ENCODE measurements at regions not wholly inside any gene's neighbourhood (a gene's known extent, or its start where the extent isn't known, plus 50 kb on each side); places are given as distances from the start of the nearest gene placed in this dataset.
A peak's percentile ranks its signal among the peaks of the same experiment; 100 is the strongest.
"Not testable (repeated sequence)": the region's sequence is repeated elsewhere in the genome, so short reads cannot be mapped to it uniquely, and the experiment has no call there.

DNA sequence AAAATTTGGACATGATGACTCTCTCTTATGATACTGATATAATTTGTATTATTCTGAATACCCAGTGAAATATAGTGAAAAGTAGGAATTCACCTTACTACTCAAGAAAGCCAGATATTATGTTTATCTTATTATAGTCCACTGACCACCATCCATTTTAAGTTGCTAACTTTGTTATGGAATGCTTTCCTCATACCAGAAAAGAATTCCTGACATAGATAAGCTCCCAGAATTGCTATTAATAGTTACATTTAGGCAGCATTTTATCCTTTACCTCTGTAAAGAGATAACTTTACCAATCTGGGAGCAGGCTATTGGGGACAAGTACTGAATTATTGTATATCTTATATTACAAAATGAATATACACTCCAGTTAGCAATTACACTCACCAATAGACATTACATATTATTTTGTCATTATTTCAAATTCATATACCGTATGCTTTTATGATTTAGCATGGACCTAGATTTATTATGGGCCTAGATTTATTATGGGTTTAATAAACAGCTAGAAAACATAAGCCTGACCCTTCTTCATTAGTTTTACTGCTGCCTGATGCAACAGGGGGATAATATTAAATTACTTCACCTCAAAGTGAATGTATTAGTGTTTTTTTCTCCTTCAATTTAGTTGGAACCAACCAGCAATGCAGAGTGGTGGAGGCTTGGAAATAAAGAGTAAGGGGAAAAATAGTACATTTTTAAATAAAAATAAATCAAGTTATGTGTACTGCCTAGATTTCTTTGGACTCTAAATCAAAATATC is 1886.1 kb downstream of the PCDH9 start:
- DNase-seq, result no peak

DNA sequence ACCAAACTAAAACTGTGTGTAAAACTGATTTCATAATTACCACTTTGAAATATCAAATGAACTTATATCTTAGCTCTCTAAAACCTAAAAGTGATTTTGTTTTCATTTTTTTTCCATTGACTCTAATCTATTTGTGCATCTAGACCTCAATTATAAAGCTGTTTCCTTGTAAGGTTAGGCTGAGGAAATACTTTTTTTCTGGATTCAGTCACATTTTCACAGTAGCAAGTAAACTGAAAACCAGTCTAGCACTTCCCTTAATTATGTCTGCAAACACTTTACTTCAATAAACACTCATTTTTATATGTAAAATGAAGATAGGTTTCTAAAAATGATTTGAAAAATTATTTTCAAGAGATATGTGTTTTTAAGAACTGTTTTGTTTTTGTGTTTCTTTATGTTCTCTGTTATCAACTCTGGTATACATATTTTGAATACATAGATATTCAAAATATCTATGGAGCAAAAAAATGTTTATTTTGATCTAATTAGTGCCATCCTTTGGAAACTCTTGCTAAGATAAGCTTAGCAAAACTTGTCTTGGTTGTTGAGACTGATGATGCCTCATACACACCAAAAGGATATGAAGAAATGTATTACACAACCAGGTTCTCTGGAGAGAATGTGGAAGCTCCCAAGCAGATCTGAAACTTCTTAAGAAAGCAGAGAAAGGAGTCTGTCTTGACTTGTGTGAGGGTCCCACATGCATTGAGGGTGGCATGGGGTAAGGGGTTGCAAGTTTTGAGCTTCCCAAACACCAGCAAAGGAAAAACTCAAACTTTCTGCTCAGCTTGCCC is 1887.4 kb downstream of the PCDH9 start:
- peak in 2 of 4 experiments; percentile 1 to 22 for DNase-seq

DNA sequence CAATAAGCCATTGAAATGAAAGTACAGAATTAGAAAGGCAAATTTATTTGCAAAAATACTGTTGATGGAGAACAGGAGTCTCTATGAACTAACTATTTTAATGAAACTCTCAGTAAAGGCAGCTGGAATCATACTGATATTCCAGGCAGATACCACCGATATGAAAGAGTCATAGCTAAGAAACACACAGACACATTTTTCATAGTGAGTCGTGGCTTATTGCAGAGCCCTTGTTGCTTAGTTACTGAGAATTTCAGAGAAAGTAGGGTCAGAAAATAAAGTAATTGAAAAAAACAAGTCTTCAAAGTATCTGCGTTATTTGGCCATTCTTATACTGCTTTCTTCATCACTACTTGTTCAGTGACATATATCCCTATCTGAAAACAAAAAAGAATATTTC is 1890.9 kb downstream of the PCDH9 start:
- DNase-seq, result no peak

DNA sequence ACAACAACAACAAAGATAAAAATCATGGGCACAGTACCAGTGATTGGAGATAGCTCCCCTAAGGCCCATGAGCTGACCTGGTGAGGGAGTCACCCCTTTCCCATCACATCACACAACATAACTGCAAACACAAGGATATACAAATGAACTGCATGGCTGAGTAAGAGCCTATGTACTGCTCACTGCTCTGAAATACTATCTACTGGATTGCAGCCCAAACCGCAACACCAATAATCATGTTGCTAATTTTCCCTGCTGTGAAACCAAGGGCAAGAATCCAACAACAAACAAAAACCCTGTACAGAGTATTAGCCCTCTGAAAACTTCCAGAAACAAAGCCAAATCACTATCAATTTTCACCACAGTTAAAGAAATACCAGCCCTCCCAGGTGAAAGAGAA is 1893.2 kb downstream of the PCDH9 start:
- no peak for DNase-seq

DNA sequence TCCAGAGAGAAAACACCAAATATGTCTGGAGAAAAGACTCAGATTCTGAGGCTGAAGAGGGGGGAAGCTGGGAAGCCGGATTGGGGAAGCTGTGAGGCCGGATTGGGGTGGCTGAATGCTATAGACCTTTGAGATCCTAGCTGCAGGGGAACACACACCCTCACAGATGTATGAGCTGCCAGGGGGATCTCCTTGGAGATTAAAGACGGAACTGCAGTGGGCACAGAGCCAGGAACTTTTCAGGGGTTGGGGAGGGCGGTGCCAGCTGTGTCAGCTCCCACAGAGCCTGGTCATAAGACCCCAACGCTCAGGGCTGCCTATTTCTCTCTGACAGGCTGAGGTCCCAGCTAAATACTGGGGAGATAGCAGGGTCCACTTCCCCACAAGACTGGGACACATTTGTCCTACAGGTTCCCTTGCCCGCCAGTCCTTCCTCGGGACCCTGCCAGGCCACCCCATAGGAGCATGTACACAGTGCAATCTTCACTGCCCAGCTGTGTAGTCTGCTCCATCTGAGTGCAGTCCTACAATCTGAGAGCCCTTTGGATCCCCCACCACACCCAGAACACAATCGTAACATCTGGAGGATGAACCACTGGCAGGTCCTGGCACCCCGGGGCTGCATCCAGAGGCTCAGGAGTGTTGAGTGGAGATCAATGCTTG is 1893.9 kb downstream of the PCDH9 start:
- DNase-seq, result no peak

DNA sequence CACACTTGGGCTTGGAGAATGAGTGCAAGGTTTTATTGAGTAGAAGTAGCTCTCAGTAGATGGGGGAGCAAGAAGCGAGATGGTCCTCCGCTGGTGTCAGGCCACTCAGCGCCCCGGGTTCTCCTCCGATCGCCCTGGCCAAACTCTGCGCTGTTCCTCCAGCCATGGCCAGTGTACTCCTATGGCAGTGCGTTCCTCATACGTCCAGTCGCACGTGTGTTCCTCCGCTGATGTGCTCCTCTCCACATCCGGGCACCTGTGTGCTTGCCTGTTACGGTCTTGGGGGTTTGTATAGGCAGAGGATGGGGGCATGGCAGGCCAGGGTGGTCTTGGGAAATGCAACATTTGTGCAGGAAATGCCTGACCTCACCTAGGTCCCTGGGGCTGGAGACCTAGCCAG is 1899.4 kb downstream of the PCDH9 start:
- DNase-seq, result no peak

DNA sequence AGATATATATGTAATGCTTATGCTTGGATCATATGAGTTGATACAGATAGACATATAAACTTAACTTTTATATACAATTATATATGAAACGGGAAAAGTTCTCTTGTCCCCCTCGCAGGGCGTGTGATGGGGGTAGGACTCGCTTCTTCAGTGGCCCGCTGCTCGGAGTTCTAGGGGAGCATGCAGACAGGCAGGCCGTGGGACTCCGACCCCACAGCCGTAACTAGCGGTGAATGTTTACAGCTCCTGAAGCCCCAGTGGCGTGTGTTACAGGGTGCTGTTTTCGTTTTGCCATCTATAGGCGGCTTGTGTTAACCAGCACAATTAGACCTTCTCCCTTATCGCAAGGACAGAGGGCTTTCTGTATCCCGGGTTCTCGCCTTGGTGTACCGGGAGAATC is 1899.8 kb downstream of the PCDH9 start:
- no peak for DNase-seq

DNA sequence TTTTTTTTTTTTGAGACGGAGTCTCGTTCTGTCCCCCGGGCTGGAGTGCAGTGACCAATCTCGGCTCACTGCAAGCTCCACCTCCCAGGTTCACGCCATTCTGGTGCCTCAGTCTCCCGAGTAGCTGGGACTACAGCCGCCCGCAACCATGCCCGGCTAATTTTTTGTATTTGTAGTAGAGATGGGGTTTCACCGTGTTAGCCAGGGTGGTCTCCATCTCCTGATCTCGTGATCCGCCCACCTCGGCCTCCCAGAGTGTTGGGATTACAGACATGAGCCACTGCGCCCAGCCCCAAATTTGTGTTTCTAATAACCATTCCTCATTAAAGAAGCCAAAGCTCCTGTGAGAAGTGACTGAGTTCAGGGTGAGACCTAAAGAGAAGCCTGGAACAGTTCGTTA is 1906.9 kb downstream of the PCDH9 start:
- DNase-seq, result not testable (repeated sequence)

GRCh38 chr13:65321423-65321822 is 1908.7 kb downstream of the PCDH9 start:
- DNase-seq, result not testable (repeated sequence)

- DNase-seq, result no peak
These were observed 1916.1 kb downstream of the PCDH9 start for GRCh38 chr13:65314008-65314407.

GRCh38 chr13:65310663-65311328 is 1919.3 kb downstream of the PCDH9 start:
- no peak for DNase-seq

- DNase-seq, result no peak
These were observed 1920.2 kb downstream of the PCDH9 start for GRCh38 chr13:65309906-65310305.

DNA sequence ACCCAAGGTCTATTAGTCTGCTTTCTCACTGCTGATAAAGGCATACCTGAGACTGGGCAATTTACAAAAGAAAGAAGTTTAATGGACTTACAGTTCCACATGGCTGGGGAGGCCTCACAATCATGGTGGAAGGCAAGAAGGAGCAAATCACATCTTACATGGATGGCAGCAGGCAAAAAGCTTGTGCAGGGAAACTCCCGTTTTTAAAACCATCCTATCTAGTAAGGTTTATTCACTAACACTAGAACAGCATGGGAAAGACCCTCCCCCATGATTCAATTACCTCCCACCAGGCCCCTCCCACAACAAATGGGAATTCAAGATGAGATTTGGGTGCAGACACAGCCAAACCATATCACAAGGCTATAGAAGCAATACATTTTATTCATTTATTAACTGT is 1921.4 kb downstream of the PCDH9 start:
- not testable (repeated sequence) for DNase-seq

DNA sequence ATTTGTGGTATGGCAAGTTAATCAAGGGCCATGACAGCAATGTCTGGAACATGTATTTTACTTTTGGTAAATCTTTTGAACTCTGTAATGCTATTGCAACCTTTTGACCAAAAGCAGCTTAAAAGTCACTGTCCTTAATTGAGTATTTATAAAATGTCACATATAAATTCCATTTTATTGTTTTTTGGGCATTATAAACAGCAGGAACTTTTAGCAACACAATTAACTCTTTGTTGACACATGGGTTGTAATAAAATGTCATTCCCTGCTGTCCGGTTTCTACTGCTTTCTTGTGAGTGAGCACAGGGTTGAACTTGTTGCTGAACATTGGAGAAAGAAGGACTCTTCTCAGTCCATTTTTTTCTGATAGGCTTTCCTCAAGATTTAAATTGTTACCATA is 1923.1 kb downstream of the PCDH9 start:
- no peak for DNase-seq

DNA sequence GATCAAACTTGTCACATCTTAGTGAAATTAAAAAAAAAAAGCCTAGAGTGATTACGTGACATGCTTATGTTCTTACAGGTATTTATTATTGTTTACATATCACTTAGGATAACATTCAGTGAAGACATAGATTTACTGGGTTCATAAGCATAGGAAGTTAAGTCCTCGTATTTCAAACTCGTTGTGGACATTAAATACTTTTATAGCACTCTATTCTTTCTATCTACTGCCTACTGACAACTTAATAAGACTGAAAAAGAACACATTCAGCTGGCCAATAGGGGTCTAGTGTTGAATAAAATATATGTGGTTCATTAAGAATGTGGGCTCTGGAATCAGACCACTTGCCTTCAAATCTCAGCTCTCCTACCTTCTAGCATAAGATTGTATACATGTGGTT is 1927.4 kb downstream of the PCDH9 start:
- no peak for DNase-seq

- DNase-seq, result no peak
These were observed 1928.6 kb downstream of the PCDH9 start for GRCh38 chr13:65301506-65301905.

- DNase-seq, result no peak
These were observed 1929.9 kb downstream of the PCDH9 start for GRCh38 chr13:65300220-65300619.

DNA sequence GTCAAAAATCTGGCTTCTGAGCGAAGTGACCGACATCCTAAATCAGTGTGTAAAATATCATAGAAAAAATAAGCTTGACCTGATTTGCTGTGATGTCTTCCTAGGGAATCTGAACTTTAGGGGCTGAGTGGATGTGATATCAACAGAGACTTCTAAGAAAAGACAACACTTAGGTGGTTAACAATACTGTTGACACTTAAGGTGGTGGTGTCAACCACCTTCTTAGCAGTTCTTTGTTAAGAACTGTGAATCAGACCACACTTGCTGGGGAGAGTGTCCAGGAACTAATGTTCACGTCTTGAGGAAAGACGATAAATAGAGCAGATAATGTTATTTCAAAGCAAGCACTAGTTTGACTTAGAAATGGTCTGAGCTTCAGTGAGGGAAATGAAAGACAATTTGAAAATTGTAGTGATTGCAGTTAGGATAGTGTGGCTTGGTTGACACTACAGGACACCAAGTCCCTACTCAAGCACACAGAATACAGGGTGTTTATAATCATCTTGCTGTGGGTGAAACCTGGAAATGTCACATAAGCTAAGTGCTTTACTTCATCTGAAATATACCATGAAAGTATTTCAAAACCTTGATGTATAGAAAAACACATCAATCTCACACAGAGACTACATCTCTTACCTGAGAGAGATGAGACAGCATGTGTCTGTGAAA is 1936.5 kb downstream of the PCDH9 start:
- DNase-seq, result no peak

DNA sequence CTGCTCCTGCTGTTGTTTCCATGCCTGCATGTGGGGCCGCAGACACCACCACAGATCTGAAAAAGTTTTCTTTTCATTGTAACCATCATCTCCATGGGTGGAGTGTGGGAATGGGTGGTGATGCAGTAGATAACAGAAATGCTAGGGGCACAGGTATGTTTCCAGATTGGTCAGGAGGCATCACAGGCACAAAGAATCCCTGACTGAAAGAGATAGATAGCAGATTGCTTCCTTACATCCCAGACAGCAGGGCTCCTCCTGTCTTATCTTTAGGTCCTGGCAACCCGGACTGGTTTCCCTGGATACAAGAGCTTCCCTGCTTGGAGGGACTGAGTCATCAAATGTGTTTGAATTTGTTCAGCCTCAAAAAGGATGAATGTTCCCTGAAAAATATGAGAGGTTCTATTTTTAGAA is 1937.6 kb downstream of the PCDH9 start:
- DNase-seq, result no peak

- no peak for DNase-seq
These were observed 1942.7 kb downstream of the PCDH9 start for GRCh38 chr13:65287405-65287804.

- DNase-seq, result no peak
These were observed 1954.1 kb downstream of the PCDH9 start for GRCh38 chr13:65275838-65276630.

DNA sequence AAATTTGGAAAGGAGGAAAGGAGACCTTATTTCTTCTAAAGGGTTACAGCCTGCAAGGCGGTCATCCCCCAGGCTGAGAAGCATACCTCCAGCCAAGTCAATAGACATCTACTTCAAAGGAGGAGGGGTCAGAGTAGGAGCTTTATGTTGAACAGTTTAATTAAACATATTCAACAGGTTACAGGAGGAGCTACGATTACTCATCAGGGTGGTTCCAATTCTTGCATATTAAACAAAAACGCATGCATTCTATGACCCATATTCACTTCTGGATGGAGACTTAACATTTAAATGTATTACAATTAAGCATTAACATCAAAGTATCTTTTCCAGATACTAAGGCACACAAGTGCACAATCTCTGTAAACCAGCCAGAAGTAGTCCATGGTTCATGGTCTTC is 1955.0 kb downstream of the PCDH9 start:
- DNase-seq, result no peak

Data from suppressor macrophage (primary cell).